KBM-7 (cell line): ENCODE measurements at regions not wholly inside any gene's neighbourhood (a gene's known extent, or its start where the extent isn't known, plus 50 kb on each side); places are given as distances from the start of the nearest gene placed in this dataset.
"Not testable (repeated sequence)": the region's sequence is repeated elsewhere in the genome, so short reads cannot be mapped to it uniquely, and the experiment has no call there.

Experiments used
- DNase-seq: peaks from one replicate; pipeline ENCODE4 v3.0.0-alpha.2; 2015
- in situ Hi-C: fragments of 300-500 bp; cut with MboI; formaldehyde crosslinking; loops from 2 replicates; pipeline ENCODE4 v1.14.3; 2020; ENCODE audit warnings: low sequenced_read_pairs, low pct_unique_long_range_greater_than_20kb, mixed read lengths

DNA sequence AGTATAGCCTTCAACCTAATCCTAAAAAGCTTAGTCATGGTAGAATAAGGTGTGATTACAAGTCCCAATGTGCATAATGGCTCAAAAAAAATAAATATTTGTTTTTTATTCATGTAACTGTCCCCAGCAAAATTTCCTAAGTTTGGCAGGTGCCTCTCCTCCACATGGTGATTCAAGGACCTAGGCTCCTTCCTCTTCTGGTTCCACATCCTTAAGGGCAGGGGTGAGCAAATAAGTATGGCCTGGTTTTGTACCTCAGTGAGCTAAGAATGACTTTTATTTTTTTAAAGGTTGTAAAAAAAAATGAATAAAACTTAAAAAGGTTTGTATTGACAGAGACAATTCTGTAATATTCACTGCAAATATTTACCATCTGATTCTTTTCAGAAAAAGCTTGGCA lies 343.5 kb upstream of the UBE2E2 start:
- in situ Hi-C loops = no loop called here
- DNase-seq = no peak

DNA sequence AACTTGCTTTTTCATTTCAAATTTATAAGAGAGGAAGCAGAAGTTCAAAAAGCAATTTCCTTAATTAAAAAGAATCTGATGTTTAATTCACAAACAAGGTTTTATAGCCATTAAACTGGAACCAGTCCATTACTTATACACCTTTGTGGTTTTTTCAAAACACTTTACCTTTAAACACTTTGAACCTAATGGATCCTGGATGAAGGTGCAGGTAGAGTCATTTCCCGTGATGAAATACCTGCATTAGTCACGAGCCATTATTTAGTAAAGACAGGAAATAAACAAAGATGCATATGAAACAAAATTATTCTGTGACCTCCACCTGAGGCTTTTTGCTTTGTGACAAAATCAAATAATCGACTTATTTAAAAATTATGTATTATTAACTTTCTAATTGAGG lies 341.7 kb upstream of the UBE2E2 start:
- in situ Hi-C loops = no loop called here
- no peak for DNase-seq

DNA sequence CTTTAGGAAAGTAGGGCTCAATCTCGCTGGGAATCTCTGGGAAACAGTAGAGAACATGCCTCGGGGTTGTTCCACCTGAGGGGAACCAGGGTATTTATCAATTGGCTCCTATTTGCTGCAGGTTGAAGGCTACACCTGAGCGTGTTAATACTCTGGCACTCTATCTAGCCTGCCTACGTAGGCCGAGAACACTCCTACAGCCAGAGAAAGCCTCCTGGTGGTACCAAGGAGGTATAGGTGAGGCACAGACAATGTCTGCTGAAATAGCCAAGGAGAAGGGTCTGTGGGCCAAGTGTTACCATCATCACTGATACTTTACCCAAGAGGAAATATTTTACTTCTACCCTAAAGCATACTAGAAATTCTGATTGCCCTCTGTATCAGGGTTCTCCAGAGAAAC lies 341.0 kb upstream of the UBE2E2 start:
- in situ Hi-C loops = no loop called here
- DNase-seq = no peak

DNA sequence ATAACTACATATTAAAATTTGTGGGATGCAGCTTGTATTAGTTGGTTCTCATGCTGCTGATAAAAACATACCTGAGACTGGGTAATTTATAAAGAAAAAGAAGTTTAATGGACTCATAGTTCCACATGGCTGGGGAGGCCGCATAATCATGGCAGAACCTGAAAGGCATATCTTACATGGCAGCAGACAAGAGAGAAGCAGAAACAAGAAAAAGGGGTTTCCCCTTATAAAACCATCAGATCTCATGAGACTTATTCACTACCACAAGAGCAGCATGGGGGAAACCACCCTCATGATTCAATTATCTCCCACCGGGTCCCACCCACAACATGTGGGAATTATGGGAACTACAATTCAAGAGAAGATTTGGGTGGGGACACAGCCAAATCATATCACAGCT lies 320.3 kb upstream of the UBE2E2 start:
- in situ Hi-C loops = not testable (repeated sequence)

DNA sequence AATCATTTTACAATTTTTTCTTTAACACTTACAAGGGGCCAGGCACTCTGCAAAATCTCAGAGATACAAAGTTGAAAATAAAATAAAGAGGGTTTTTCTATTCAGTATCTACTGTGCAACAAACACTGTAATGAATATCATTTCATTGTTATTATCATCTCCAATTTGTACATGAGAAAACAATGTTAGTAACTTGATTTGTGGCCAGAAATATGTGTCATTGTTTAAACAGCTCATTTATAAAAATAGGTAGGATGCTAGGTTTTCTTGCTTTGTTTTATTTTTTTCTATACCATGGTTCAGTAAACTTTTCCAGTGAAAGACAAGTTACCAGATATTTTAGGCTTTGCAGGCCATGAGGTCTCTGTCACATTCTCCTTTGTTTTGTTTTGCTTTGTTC lies 318.1 kb upstream of the UBE2E2 start:
- DNase-seq = no peak
- in situ Hi-C loops = no loop called here

More for the DNA sequence above, 320.3 kb upstream of the UBE2E2 start:
- not testable (repeated sequence) for DNase-seq

DNA sequence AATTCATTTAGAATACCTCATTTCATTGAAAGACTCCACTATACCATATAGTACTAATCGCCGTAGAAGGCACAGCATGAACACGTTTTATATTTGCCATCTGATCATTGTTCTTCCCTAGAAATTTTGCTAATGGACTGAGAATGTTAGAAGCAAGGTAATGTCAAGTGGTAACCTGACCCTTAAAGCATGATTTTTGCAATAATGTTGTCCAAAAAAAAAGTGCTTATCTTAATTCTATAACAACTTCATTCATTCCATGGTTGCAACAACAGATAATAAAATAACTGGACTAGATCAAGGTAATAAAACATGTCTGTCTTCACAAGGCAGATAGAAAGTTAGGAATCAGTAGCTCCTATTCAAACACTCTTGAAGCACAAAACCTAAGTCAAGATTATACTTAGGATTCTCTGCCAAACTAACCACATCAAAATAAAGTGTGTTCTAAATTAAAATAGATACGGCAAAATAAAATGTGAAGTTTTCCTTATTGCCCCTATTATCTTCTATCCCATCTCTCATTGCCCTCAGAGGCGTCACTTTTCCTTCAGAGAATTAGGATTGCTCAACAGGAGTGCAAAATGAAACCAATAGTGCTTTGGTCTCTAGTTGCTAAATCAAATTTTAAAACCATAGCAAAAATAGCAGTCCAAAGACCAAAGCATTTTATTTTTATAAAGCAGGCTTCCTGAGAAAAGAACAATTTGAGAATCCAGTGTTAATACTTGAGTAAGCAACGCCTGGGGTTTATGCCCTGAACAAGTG lies 317.4 kb upstream of the UBE2E2 start:
- in situ Hi-C loops = no loop called here

DNA sequence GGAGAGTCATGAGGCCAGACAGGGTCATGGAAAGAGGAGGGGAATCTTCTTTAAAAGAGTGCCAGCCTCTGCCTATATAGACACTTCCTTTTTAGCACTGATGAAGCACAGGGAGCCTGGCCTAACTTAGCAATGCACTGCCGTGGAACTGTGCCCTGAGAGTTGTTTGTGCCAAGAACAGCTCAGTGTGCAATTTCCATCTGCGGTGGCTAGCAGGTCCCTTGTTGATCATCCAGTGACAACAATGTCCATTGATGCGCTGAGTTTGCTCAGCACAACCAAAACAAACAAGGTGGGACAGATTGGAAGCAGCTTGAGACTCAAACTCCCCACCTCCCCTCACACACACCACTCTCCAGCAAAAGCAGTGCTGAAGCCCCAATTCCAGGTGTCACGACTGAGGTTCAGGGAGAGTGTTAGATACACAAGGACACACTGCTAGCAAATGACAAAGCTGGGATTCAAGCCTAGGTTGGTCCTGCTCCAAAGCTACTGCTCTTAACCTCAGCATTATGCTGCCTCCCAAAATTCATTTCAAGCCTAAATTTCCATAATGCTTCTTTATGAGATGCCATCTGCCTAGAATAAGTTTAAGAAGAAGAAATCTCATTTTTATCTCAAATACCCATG lies 316.6 kb upstream of the UBE2E2 start:
- in situ Hi-C loops = no loop called here
- no peak for DNase-seq

More for the DNA sequence above, 317.4 kb upstream of the UBE2E2 start:
- DNase-seq = no peak

DNA sequence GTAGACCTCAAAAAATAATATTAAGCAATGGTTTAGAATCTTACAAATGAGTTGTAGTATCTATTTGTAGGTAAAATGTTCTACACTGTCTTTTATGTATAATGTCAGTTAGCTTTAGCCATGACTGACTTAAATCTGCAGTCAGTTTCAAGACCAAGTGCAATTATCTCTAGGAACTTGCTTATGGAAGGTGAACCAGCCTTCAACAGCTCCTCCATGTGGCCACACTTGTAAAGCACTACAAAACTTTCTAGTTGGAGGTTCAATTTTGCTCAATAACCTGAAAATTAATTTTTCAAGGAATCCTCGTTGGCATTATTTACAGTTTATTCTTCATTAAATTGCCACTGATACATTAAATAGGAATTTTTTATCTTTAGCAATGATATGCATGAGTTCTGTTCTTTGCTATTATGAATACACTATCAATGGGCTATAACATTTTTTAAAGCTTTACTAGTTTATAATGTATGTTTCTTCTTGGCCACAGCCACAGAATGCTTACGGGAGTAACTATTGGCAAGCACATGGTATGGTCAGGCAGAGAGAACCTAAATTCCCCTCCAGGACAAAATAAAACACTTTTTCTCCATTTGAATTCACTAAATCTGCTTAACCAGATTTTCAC lies 315.3 kb upstream of the UBE2E2 start:
- in situ Hi-C loops = no loop called here
- DNase-seq = peak; percentile 14

DNA sequence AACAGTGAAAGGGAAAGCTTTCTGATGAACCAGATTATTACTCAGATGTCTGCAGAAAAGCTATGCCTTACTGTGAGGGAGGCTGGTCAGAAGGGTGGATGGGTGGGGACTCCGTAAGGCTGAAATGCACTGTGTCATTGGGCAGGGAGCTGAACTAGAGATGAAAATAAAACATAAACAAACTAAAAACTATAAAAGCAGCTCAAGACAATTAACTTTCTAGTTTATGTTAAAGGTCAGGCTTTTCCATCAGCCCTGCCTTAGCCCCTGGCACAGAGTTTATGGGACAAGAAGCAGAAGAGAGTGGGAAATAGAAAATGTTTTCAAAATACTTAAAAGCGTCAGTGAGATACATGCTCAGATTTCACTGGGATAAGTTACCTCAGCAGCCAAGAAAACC lies 310.0 kb upstream of the UBE2E2 start:
- no peak for DNase-seq
- in situ Hi-C loops = no loop called here

DNA sequence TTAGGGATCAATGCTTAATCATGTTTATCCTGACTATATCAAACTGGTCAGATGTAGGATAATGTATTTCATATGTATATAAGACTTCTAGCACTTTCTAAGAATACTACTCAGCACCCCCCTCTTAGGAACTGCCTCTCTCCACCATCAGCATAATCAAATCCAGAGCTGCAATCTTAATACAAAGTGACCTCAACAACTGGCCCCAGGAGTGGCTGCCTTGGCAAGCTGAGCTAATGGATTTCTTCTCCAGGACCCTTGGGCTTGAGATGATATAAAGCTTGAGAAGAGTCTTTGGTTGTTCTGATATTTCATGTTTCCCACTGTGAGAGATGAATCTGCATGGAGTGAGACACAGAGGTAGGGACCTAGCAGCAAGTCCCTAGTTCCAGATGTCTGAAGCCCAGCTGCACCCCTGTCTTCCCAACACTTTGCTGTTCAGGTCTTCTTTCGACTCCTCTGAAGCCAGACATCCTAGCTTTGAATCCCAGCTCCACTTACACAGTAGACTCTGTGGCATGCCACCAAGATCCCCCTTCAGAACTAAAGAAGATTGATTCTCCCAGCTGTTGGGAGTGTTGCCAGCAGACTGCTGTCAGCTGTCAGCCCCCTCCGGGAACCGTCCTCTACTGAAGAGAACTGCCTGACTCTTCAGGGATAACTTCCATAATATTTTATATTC lies 309.3 kb upstream of the UBE2E2 start:
- in situ Hi-C loops = no loop called here
- no peak for DNase-seq

DNA sequence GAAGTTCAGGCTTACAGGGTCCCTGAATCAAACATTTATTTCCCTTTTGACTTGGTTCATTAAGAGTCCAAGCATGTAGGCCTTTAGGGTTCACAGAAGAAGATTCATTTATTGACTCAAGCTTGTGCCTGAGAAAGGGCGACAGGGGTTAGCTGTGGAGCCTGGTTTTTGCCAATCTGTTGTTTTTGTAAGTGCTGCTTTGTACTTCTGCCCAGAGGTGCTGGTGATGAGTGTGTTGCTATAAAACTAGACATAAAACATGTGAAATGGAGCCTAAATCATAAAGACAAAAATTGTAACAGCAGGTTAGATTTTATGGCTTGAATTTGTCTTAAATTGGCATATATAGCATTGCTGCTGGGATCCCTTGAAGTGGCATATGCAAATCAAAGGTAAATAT lies 308.3 kb upstream of the UBE2E2 start:
- DNase-seq = no peak
- in situ Hi-C loops = no loop called here

DNA sequence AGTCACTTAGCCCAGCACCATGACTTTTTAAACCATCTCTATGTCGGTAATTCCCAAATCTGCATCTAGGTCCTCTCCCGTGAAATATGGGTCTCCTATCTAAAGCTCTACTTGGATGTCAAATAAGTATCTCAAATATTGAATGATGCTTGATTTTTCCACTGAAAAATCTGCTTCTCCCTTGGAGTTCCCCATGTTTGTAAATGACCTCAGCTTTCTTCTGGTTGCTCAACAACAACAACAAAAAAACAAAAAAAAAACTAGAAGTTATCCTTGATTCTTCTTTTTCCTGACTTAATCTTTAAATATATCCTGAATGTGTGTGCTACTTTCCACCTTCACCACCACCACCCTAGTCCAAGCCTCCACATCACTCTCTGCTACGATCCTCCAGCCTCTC lies 307.5 kb upstream of the UBE2E2 start:
- DNase-seq = no peak
- in situ Hi-C loops = no loop called here

DNA sequence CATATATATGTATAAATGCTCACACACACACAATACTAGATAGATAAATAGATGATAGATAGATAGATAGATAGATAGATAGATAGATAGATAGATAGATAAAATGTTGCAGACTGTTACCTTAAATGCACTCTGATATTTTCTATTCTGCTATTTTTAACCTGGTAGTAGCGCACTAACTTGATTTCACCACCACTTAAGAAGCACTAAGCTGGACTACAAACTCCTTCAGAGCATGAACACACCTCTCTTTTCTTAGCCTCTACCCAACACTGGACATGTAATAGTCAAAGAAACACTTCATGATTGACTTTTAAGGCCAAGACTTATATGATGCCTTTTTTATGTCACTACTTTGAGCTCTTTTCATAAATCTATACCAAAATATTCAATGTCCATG lies 304.6 kb upstream of the UBE2E2 start:
- DNase-seq = no peak
- in situ Hi-C loops = no loop called here

DNA sequence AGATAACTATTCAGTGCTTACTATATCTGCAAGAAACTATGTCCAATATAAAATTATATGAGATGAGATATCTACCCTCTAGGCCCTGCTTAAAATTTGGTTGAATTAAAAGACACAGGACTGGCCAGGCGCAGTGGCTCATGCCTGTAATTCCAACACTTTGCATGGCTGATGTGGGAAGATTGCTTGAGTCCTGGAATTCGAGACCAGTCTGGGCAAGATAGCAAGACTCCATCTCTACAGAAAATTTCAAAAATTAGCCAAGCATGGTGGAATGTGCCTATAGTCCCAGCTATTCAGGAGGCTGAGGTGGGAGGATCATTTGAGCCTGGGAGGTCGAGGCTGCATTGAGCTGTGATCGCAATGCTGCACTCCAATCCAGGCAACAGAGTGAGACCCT lies 303.7 kb upstream of the UBE2E2 start:
- DNase-seq = no peak
- in situ Hi-C loops = no loop called here

DNA sequence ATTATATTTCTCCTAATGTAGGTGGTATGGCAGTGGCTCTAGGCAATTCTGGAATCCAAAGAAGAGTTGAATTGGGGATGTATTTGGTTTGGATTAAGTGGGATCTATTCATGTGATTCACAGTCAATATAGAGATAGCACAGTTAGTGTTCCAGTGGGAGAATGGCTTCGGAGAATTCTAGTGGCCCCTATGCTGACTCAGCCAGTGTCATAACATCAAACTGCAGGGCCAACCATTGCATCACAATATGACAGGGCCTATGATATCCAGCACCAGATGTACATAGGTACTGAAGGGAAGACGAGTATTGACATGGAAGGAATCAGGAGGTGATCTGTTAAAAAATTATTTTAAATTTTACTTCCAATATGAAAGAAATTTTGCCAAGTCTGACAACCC lies 302.8 kb upstream of the UBE2E2 start:
- in situ Hi-C loops = no loop called here
- no peak for DNase-seq

DNA sequence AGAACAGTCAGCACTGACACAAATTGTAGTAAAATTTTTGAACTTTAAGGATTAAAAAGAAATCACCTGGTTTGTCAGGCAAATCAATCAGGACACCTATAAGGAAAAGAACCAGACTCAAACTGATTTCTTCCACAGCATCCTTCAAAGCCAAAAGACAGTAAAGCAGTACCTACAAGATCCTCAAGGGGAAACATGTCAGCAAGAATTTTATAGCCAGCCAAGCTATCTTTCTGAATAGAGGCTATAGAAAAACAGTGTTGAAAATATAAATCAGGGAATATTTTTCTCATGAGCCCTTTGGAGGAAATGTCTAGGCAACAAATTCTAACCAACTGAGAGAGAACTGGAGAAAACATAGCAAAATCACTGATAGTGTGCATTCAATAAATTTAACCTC lies 301.4 kb upstream of the UBE2E2 start:
- in situ Hi-C loops = no loop called here
- no peak for DNase-seq

DNA sequence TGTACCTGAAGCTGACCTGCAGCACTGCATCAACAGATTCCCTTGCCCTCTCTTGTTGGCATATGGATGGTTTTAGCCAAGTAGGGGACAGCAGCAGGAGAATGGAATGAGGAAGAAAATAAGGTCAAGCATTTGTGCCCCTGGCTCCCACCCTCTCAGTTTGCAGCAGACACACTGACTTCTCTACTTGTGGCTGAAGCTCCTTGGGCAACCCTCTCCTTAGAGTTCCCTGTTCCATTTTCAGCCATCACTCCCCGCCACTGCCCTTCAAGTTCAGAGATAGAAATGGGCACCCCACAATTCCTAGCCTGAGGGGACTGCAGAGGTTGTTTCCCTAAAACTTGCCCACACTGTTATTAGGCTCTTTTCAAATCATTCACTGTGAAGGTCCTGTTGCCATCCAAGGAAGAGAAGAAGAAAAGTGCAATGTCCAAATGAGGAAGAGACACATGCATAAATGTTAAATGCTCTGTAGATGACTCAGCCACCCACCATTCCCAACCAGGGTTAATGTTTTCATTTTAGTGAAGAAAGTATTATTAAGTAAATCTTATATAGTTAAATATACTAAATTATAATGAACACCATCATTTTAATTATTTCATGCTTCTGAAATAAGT lies 295.9 kb upstream of the UBE2E2 start:
- DNase-seq = no peak

DNA sequence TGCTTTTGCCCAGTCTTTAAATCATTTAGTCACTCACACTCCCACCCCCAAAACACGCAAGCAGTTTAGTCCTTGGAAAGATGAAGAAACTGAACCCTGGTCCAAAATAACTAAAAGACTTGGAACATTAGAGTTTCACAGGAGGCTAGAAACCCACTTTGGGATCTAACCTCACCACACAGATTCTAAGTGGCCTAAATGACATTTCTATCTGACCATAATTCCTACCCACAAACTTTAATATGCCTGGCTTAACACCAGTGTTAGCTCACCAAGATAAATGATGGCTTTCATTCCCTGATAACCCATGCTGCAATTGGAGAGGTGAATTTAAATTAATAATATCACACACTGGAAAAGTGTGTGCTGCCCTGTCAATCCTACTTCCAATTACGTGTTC lies 295.3 kb upstream of the UBE2E2 start:
- in situ Hi-C loops = no loop called here

More for the DNA sequence above, 295.9 kb upstream of the UBE2E2 start:
- in situ Hi-C loops = no loop called here

DNA sequence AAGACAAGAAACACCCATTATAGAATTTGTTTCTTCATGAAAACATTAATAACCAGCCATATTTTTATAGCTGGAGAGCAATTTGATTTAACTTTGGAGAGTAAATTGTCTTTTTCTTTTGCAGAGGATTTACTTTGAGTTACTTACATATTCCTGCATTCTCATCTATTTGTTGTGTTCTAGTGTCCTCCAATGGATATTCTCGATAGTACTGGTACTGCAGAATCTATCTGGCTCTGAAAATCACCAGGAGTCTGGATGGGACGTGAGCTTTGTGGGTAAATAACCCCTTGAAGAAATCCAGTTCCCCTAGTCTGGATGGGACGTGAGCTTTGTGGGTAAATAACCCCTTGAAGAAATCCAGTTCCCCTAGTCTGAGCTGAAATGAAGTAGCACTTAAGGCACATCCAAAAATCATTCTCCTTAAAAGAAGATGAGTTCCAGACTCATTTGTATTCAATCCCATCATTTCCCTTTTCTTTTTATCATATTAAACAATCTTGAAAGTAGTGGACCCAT lies 294.1 kb upstream of the UBE2E2 start:
- DNase-seq = no peak
- in situ Hi-C loops = no loop called here

More for the DNA sequence above, 295.3 kb upstream of the UBE2E2 start:
- DNase-seq = no peak
